ENCODE measurements at regions not wholly inside any gene's neighbourhood (a gene's known extent, or its start where the extent isn't known, plus 50 kb on each side); places are given as distances from the start of the nearest gene placed in this dataset.

DNA sequence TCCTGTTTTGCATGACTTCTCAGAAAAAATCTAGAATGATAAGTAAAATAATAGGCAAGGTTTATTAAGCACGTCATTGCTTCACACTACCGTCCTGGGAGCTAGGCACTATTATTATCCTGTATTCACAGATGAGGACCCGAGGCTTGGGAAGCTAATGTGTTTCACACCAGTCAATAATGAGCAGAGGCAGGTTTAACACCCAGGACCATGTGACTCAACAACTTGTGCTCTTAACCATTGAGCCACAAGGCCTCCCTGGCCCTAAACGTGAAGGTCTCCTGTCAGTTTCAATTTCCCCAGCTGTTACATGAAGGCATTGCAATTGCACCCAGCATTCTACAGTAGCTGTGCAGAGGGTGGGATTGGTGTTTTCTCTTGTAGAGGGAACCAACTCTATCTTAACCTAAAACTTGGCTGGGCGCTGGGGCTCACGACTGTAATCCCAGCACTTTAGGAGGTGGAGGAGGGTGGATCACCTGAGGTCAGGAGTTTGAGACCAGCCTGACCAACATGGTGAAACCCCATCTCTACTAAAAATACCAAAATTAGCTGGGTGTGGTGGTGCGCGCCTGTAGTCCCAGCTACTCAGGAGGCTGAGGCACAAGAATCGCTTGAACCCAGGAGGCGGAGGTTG, 191.2 kb downstream of the BCAS1 start:
- Mint-ChIP-seq H3K27ac (peak overlapping the region in 1 of 2 donors; percentile 46), H3K4me1 (ENCODE audit: low read depth in 2 of 2) (peaks cover 7 to 49% of the 10 kb centered on the region in 2 donors), H3K9me3 (no peaks in the 10 kb centered on the region), H3K27me3 (no peaks in the 10 kb centered on the region), H3K36me3 (ENCODE audit: insufficient read depth) (no peaks in the 10 kb centered on the region), H3K4me3 (peak overlapping the region; percentile 17 to 31)
- no peak for DNase-seq
- ATAC-seq (replicated peaks): no peak

DNA sequence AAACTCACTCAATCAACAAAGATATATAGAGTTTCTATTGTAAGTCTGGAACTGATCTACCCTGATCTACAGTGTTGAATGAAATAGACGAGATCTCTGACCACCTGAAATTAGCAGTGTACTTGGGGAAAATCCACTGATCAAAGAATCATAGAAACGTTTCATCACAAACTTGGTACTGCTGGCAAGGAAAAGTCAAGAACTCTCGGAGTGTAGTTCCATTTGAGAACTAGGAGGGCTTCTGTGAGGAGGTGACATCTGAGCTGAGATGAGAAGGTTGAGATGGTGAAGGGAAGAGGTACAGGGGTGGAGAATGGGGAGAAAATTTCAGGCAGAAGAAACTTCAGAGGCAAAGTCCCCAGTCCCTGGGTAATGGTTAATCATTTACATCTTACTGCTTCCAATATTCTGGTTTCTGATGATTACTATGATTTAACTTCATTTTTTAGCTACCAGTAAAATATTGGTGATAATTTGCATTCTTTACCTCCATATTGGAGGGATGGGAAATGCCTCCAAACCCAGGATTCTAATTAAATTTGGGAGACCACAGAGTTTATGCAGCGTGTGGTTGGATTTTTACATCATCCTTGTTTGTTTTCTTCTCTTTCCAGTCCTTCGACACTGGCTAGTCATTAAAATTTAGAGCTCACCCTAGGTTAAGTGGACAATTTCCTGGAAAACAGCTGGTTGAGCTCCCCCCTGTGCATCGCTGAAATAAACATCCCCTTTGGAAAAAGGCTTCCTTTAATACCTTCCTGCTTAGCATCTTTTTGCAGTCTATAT, 191.9 kb downstream of the BCAS1 start:
- no peak for DNase-seq
- no peaks in the 10 kb centered on the region for H3K27me3 Mint-ChIP-seq
- H3K27ac Mint-ChIP-seq: peak overlapping the region in 1 of 2 donors; percentile 46
- H3K4me1 Mint-ChIP-seq (ENCODE audit: low read depth in 2 of 2): peaks cover 7 to 46% of the 10 kb centered on the region in 2 donors
- H3K9me3 Mint-ChIP-seq: no peaks in the 10 kb centered on the region
- ATAC-seq (replicated peaks): no peak
- peaks cover 1% of the 10 kb centered on the region for H3K36me3 Mint-ChIP-seq (ENCODE audit: insufficient read depth)
- H3K4me3 Mint-ChIP-seq: peak overlapping the region in 1 of 2 donors; percentile 22

DNA sequence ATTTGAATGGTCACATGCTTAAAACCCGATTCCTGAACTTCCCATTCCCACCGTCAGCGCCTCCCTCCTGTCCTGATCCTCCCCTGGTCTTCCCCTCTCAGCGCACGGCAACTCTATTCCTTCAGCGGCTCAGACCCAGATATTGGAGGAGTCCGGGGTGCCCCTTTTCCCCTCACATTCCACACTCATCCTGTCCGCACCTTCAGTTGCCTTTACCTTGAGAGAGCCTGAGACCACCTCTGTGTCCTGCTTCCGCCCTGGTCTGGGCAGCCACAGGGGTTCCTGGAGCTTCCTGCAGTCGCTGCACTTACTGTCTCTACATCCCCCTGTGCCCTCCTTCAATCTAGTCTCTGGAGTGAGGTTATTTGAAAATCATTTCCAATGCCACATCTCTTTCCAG, 193.4 kb downstream of the BCAS1 start:
- no peak for ATAC-seq (replicated peaks)
- H3K27me3 Mint-ChIP-seq: no peaks in the 10 kb centered on the region
- no peak overlapping the region for H3K4me3 Mint-ChIP-seq
- H3K9me3 Mint-ChIP-seq: no peaks in the 10 kb centered on the region
- peaks cover 22 to 54% of the 10 kb centered on the region in 2 donors for H3K4me1 Mint-ChIP-seq (ENCODE audit: low read depth in 2 of 2)
- no peak for DNase-seq
- H3K27ac Mint-ChIP-seq: peak overlapping the region in 1 of 2 donors; percentile 42
- peaks cover 16% of the 10 kb centered on the region for H3K36me3 Mint-ChIP-seq (ENCODE audit: insufficient read depth)

DNA sequence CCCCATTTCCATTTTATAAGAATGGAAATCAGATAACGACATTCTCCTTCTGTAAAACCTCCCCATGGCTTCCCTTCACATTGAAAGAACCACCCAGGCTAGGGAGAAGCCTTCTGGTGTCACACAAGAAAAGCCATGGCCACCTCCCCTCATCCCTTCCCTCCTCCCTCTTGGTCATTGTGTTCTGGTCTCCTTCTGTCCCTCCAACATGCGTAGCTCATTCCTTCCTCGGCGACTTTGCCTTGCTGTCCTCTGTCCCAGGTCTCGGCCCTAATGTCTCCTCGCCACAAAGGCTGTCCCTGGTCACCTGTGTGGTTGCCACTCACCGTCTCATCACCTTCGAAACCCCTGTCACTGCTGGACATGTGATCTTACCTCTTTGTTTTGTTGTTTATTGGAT, 193.9 kb downstream of the BCAS1 start:
- H3K4me3 Mint-ChIP-seq: no peak overlapping the region
- peaks cover 21% of the 10 kb centered on the region for H3K36me3 Mint-ChIP-seq (ENCODE audit: insufficient read depth)
- H3K27me3 Mint-ChIP-seq: no peaks in the 10 kb centered on the region
- H3K9me3 Mint-ChIP-seq: no peaks in the 10 kb centered on the region
- H3K4me1 Mint-ChIP-seq (ENCODE audit: low read depth in 2 of 2): peaks cover 27 to 58% of the 10 kb centered on the region in 2 donors
- no peak for ATAC-seq (replicated peaks)
- no peak for DNase-seq
- peak overlapping the region in 1 of 2 donors; percentile 42 for H3K27ac Mint-ChIP-seq

DNA sequence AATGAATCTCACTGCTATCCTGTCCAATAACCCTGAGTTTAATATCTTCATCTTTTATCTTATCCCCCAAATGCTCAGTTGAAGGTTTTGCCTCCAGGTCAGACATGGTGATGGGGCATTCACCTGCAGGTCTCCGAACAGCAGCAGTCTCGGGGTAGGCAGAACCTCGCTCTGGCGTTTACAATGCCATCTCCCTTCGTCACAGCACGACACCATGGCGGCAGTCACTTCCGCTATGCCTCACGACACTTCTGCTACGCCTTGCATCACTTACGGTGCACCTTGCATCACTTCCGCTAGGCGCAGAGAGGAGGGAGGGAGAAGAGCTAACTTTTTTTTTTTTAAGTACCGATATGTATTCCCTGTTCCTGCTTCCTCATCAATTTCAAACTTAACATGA, 194.9 kb downstream of the BCAS1 start:
- DNase-seq: no peak
- H3K27me3 Mint-ChIP-seq: no peaks in the 10 kb centered on the region
- H3K9me3 Mint-ChIP-seq: no peaks in the 10 kb centered on the region
- peak overlapping the region in 1 of 2 donors; percentile 85 for H3K27ac Mint-ChIP-seq
- peak overlapping the region in 1 of 2 donors; percentile 54 for H3K4me3 Mint-ChIP-seq
- peaks cover 28 to 52% of the 10 kb centered on the region in 2 donors for H3K4me1 Mint-ChIP-seq (ENCODE audit: low read depth in 2 of 2)
- ATAC-seq (replicated peaks): no peak
- H3K36me3 Mint-ChIP-seq (ENCODE audit: insufficient read depth): peaks cover 21% of the 10 kb centered on the region

DNA sequence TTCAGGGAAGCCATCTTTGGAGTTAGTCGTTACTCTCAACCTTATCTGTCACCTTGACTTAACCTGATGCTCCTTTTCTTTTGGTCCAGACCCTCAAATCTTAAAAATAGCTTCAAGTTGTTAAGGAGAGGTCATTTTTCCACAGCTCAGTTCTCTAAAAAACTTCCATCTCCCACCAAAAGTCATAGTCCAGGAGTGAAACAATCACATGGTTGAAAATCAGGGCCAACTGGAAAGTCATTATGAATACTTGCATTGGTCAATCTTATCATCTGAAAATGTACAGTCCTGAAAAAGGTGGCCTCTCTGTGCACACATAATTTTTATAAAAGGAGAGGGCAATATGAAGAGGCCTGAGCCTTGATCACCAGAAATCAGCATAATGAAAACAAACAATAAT, 195.7 kb downstream of the BCAS1 start:
- H3K27me3 Mint-ChIP-seq: no peaks in the 10 kb centered on the region
- H3K27ac Mint-ChIP-seq: peak overlapping the region in 1 of 2 donors; percentile 85
- H3K4me3 Mint-ChIP-seq: no peak overlapping the region
- no peak for DNase-seq
- H3K36me3 Mint-ChIP-seq (ENCODE audit: insufficient read depth): peaks cover 21% of the 10 kb centered on the region
- H3K9me3 Mint-ChIP-seq: no peaks in the 10 kb centered on the region
- peaks cover 30 to 50% of the 10 kb centered on the region in 2 donors for H3K4me1 Mint-ChIP-seq (ENCODE audit: low read depth in 2 of 2)
- no peak for ATAC-seq (replicated peaks)

DNA sequence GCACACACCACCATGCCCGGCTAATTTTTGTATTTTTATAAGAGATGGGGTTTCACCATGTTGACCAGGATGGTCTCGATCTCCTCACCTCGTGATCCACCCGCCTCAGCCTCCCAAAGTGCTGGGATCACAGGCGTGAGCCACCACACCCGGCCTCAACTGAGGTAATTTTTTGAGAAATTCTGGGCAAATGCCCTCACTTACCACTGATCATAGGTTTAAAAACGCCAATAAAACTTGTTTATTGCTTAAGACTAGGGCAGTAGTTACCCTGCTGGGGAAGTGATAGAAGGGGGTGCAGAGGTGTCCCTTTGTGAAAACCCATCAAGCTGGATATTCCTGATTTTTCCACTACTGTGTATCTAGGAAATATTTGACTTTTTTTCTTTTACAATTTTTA, 196.3 kb downstream of the BCAS1 start:
- DNase-seq (no peak), ATAC-seq (replicated peaks) (no peak)
- H3K27ac Mint-ChIP-seq: peak overlapping the region in 1 of 2 donors; percentile 66
- H3K4me1 Mint-ChIP-seq (ENCODE audit: low read depth in 2 of 2): peaks cover 33 to 52% of the 10 kb centered on the region in 2 donors
- peak overlapping the region in 1 of 2 donors; percentile 74 for H3K4me3 Mint-ChIP-seq
- H3K9me3 Mint-ChIP-seq: no peaks in the 10 kb centered on the region
- H3K27me3 Mint-ChIP-seq: no peaks in the 10 kb centered on the region
- peaks cover 21% of the 10 kb centered on the region for H3K36me3 Mint-ChIP-seq (ENCODE audit: insufficient read depth)

DNA sequence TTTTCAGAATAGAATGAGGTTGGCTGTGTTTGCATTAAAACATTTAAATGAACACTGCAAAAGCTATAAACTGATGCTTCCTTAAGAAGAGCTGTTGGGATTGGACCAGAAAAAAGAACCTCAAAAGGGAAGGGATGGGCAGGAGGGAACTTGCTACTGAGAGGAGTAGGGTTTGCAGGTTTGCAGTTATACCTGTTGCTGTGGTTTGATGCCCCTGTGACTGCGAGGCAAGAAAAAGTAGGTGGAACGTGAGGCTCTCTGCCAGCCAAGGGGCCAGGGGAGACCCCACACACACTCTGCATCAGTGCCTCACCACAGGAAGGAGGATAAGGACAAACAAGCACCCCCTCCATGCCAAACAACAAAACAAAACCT, 197.2 kb downstream of the BCAS1 start:
- Mint-ChIP-seq H3K27ac (peak overlapping the region; percentile 66 to 95), H3K27me3 (no peaks in the 10 kb centered on the region), H3K4me3 (peak overlapping the region; percentile 74 to 78), H3K4me1 (ENCODE audit: low read depth in 2 of 2) (peaks cover 32 to 43% of the 10 kb centered on the region in 2 donors), H3K36me3 (ENCODE audit: insufficient read depth) (peaks cover 21% of the 10 kb centered on the region), H3K9me3 (no peaks in the 10 kb centered on the region)
- DNase-seq: peak in 1 of 3 experiments; percentile 17
- peak; percentile 12 for ATAC-seq (replicated peaks)

DNA sequence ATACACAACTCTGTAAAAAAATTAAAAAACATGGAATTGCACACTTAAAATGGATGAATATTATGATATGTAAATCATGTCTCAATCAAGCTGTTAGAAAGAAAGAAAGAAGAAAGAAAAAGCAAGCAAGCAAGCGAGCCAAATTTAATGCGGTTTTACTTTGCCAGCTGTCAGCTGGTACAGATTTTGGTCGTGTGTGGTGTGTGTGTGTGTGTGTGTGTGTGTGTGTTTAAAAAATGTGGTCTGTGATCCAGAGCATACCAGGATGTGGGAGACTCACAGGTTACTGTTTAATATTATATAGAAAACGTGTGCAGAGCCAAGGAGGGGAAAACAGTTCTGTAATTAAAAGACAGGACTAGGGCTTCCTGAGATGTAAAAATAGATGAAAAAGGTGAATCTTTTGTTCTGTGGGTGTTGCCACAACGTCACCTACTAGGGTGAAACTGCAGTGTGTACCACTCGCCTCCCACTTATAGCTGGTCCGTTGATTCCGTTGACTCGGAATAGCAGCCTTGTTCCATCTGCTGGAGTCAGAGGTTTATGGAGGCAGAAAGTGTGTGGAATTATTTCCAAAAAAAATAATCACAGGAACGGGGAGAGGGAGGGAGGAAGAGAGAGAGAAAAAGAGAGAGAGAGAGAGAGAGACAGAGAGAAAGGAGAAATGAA, 197.7 kb downstream of the BCAS1 start:
- peak; percentile 70 for ATAC-seq (replicated peaks)
- Mint-ChIP-seq H3K27ac (peak overlapping the region; percentile 66 to 95), H3K4me1 (ENCODE audit: low read depth in 2 of 2) (peaks cover 32 to 43% of the 10 kb centered on the region in 2 donors), H3K4me3 (peak overlapping the region; percentile 74 to 78), H3K9me3 (no peaks in the 10 kb centered on the region), H3K27me3 (no peaks in the 10 kb centered on the region), H3K36me3 (ENCODE audit: insufficient read depth) (peaks cover 21% of the 10 kb centered on the region)
- DNase-seq: peak; percentile 38 to 45 (median 44)

DNA sequence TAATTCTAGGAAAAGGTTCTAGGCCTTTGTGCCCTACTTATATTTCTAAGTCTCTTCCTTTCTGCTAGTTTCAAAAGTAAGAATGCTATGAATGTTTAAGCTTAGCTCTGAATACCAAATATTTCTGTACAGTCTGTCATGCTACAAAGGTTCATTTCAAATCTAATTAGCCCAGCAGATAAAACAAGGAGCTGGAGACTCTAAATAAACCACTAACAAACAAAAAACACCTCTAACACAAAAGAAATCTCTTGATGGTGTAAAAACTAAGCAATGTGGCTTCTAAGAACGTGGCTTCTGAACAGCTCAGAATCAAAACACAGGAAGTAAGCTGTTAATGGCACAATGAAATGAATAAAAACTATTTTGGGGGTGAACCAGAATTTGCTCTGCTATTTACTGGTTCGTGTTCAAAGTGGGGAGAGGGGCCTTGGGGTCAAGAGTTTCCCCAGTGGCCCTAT, 198.3 kb downstream of the BCAS1 start:
- DNase-seq (no peak), ATAC-seq (replicated peaks) (peak; percentile 42)
- Mint-ChIP-seq H3K4me3 (peak overlapping the region; percentile 74 to 78), H3K9me3 (no peaks in the 10 kb centered on the region), H3K27ac (peak overlapping the region; percentile 66 to 95), H3K4me1 (ENCODE audit: low read depth in 2 of 2) (peaks cover 37 to 49% of the 10 kb centered on the region in 2 donors), H3K27me3 (no peaks in the 10 kb centered on the region), H3K36me3 (ENCODE audit: insufficient read depth) (peaks cover 21% of the 10 kb centered on the region)

DNA sequence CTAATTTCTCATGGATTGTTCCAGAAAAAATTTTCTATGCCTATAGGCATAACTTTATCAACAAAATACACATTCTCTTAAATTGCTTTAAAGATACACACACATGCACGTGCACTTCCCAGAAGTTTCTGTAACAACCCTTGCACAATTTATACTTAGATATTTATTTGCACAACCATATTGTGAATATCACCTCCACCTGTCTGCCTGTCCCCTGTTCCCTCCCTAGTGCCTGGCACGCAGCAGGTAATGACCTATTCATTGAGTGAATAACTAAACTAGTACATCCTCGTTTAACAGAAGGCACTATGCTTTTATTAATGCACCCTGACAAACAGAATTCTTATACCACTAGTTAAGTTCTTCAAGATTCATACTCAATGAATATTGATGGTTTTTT, 198.9 kb downstream of the BCAS1 start:
- DNase-seq (no peak), ATAC-seq (replicated peaks) (no peak)
- Mint-ChIP-seq H3K27ac (peak overlapping the region; percentile 66 to 95), H3K9me3 (no peaks in the 10 kb centered on the region), H3K4me1 (ENCODE audit: low read depth in 2 of 2) (peaks cover 43 to 54% of the 10 kb centered on the region in 2 donors), H3K4me3 (peak overlapping the region; percentile 74 to 78), H3K27me3 (no peaks in the 10 kb centered on the region), H3K36me3 (ENCODE audit: insufficient read depth) (peaks cover 21% of the 10 kb centered on the region)

DNA sequence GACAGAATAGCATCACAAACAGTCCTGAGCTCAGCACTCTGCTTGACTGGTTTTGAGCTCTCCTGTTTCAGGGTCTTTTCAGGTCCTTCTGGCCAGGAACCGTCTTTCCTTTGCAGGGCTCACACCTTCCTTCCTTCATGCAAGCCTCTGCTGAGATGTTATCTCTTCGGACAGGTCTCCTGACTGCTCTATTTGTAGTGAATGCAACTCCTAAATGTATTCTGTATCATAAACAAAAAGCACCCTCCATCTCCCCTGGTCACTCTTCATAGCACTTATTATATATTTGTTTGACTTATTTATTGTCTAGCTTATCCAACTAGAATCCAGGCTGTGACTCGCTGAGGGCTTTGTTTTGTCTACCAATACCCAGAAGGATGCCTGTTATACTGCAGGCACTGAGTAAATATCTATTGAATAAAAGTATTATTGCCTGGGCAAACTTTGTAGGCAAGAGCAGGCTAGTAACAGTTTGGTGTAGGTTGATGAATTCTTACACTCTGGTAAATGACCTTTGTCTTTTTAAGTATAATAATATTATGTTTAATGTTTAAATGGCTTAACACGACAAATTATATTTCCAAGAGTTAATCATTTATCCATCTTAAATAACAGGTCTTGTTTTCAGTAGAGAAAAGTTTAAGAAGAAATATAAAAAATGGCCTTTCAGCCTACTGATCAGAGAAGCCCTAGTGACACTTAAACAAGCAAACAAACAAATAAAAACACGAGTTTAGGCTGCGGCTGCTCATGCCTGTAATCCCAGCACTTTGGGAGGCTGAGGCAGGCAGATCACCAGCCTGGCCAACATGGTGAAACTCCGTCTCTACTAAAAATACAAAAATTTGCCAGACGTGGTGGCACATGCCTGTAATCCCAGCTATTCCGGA, 199.7 kb downstream of the BCAS1 start:
- peak overlapping the region; percentile 49 to 85 for H3K27ac Mint-ChIP-seq
- H3K36me3 Mint-ChIP-seq (ENCODE audit: insufficient read depth): peaks cover 21% of the 10 kb centered on the region
- peaks cover 51 to 59% of the 10 kb centered on the region in 2 donors for H3K4me1 Mint-ChIP-seq (ENCODE audit: low read depth in 2 of 2)
- no peak overlapping the region for H3K4me3 Mint-ChIP-seq
- ATAC-seq (replicated peaks) (no peak), DNase-seq (no peak)
- no peaks in the 10 kb centered on the region for H3K9me3 Mint-ChIP-seq
- H3K27me3 Mint-ChIP-seq: no peaks in the 10 kb centered on the region
